H1 (cell line): ENCODE measurements at regions not wholly inside any gene's neighbourhood (a gene's known extent, or its start where the extent isn't known, plus 50 kb on each side); places are given as distances from the start of the nearest gene placed in this dataset.

Experiments used
- CTCF ChIA-PET: fragments of 300-600 bp; sonication (Branson Sonifier 250); formaldehyde crosslinking; loops from one replicate; lab custom pipeline; 2021; ENCODE audit not compliant: partially characterized antibody; lab: Charles Lee
- POLR2A ChIA-PET: fragments of 300-600 bp; sonication (Branson Sonifier 250); formaldehyde crosslinking; loops from one replicate; lab custom pipeline; 2021; ENCODE audit warnings: inconsistent platforms; ENCODE audit not compliant: partially characterized antibody; lab: Charles Lee
- DNase-seq, 2 experiments: peaks; one replicate each; pipeline versions ENCODE4 v3.0.0 to v3.0.0-alpha.2; 2010 to 2022; ENCODE audit warnings: low spot score in 2 of 2, low read depth in 1 of 2, mixed read lengths in 1 of 2
- FAIRE-seq: peaks from 2 replicates; lab custom pipeline; 2011; peaks lifted over from hg19 to GRCh38; lab: Jason Lieb, UNC
- H2AFZ ChIP-seq: 2 replicates; pipeline ENCODE4 v1.8.1; 2012; ENCODE audit warnings: low read length, inconsistent platforms
- H2AK5ac ChIP-seq: 2 replicates; pipeline ENCODE4 v1.6.1; 2013; ENCODE audit warnings: low read depth, low read length
- H2BK120ac ChIP-seq: replicated peaks from 2 replicates; pipeline ENCODE3; 2013; ENCODE audit warnings: low read depth, low read length, inconsistent platforms
- H2BK12ac ChIP-seq: 2 replicates; pipeline ENCODE4 v1.6.1; 2013; ENCODE audit warnings: low read depth, low read length
- H2BK15ac ChIP-seq: 2 replicates; pipeline ENCODE4 v1.6.1; 2013; ENCODE audit warnings: low read length
- H2BK20ac ChIP-seq: 2 replicates; pipeline ENCODE4 v1.6.1; 2013; ENCODE audit warnings: low read length
- H2BK5ac ChIP-seq: 2 replicates; pipeline ENCODE4 v1.6.1; 2013; ENCODE audit warnings: low read depth, low read length
- H3K14ac ChIP-seq: 2 replicates; pipeline ENCODE4 v1.6.1; 2013; ENCODE audit warnings: inconsistent platforms; ENCODE audit not compliant: insufficient read length
- H3K18ac ChIP-seq: 2 replicates; pipeline ENCODE4 v1.6.1; 2013; ENCODE audit warnings: low read length; ENCODE audit errors: extremely low read depth
- H3K23ac ChIP-seq: 2 replicates; pipeline ENCODE4 v1.6.1; 2013; ENCODE audit warnings: inconsistent platforms; ENCODE audit not compliant: insufficient read length
- H3K23me2 ChIP-seq: 2 replicates; pipeline ENCODE4 v1.6.1; 2013; ENCODE audit warnings: low read depth, low read length
- H3K27ac ChIP-seq: 2 replicates; pipeline ENCODE4 v1.6.1; 2011; ENCODE audit warnings: low read depth, low read length, inconsistent platforms
- H3K27me3 ChIP-seq, 4 experiments: replicated peaks in 1 of 4; 1 replicate in 1 of 4; 2 replicates in 3 of 4; pipeline versions ENCODE4 v1.6.1 to v1.8.1; 2011 to 2013; ENCODE audit warnings: low read length in 3 of 4, mild to moderate bottlenecking in 3 of 4, inconsistent platforms in 2 of 4, mixed read lengths in 2 of 4, moderate library complexity in 1 of 4; ENCODE audit not compliant: control insufficient read depth in 3 of 4, insufficient read depth in 3 of 4; ENCODE audit errors: extremely low read depth in 1 of 4
- H3K36me3 ChIP-seq, 4 experiments: 2 replicates each; pipeline versions ENCODE4 v1.6.1 to v1.8.1; 2011 to 2013; ENCODE audit warnings: mild to moderate bottlenecking in 4 of 4, low read length in 3 of 4, moderate library complexity in 2 of 4, control low read depth in 1 of 4, inconsistent platforms in 1 of 4; ENCODE audit not compliant: insufficient read depth in 4 of 4, control insufficient read depth in 2 of 4
- H3K4ac ChIP-seq: replicated peaks from 2 replicates; pipeline ENCODE3; 2013; ENCODE audit warnings: low read length, low read depth, mixed read lengths, inconsistent platforms; ENCODE audit not compliant: insufficient read length
- H3K4me1 ChIP-seq, 4 experiments: replicated peaks in 1 of 4; 1 replicate in 1 of 4; 2 replicates in 3 of 4; pipeline versions ENCODE4 v1.6.1 to v1.8.1; 2011 to 2013; ENCODE audit warnings: low read length in 3 of 4, inconsistent platforms in 2 of 4, mixed read lengths in 1 of 4; ENCODE audit not compliant: insufficient read depth in 4 of 4, control insufficient read depth in 3 of 4
- H3K4me2 ChIP-seq, 2 experiments: 2 replicates each; pipeline versions ENCODE4 v1.6.1 to v1.8.1; 2011 to 2013; ENCODE audit warnings: low read depth in 2 of 2, low read length in 2 of 2, control low read depth in 1 of 2, inconsistent platforms in 1 of 2, mild to moderate bottlenecking in 1 of 2; ENCODE audit not compliant: insufficient read depth in 1 of 2
- H3K4me3 ChIP-seq, 4 experiments: fragments of 200-600, 300-600 bp in 1 of 4; sonication (generic), shearing (Covaris generic), sonication (Bioruptor Twin) in 1 of 4; 2 replicates each; pipeline versions ENCODE4 v1.5.1 to v1.8.1; 2011 to 2016; ENCODE audit warnings: low read length in 4 of 4, low read depth in 3 of 4, control low read depth in 2 of 4, inconsistent platforms in 2 of 4, mild to moderate bottlenecking in 2 of 4, mixed read lengths in 1 of 4, moderate library complexity in 1 of 4; ENCODE audit not compliant: insufficient read depth in 2 of 4; ENCODE audit errors: extremely low read depth in 1 of 4
- H3K56ac ChIP-seq: replicated peaks from 2 replicates; pipeline ENCODE3; 2013; ENCODE audit warnings: low read depth, mild to moderate bottlenecking, mixed read lengths, low read length, inconsistent platforms; ENCODE audit not compliant: insufficient read length
- H3K79me1 ChIP-seq: 2 replicates; pipeline ENCODE4 v1.6.1; 2013; ENCODE audit warnings: low read depth, low read length, control low read depth
- H3K79me2 ChIP-seq, 2 experiments: 2 replicates each; pipeline versions ENCODE4 v1.6.1 to v1.8.1; 2012 to 2013; ENCODE audit warnings: low read length in 2 of 2, mild to moderate bottlenecking in 2 of 2, inconsistent platforms in 1 of 2; ENCODE audit not compliant: insufficient read depth in 2 of 2, control insufficient read depth in 1 of 2
- H3K9ac ChIP-seq, 4 experiments: replicated peaks in 1 of 4; 1 replicate in 1 of 4; 2 replicates in 3 of 4; pipeline versions ENCODE4 v1.6.1 to v1.8.1; 2011 to 2013; ENCODE audit warnings: low read depth in 3 of 4, low read length in 3 of 4, control low read depth in 2 of 4, mild to moderate bottlenecking in 2 of 4, moderate library complexity in 2 of 4, inconsistent platforms in 1 of 4; ENCODE audit errors: extremely low read depth in 1 of 4
- H3K9me3 ChIP-seq, 2 experiments: 2 replicates each; pipeline versions ENCODE4 v1.6.1 to v1.8.1; 2012 to 2013; ENCODE audit warnings: mild to moderate bottlenecking in 2 of 2, moderate library complexity in 2 of 2, control low read depth in 1 of 2, inconsistent platforms in 1 of 2, low read depth in 1 of 2, low read length in 1 of 2, mixed read lengths in 1 of 2; ENCODE audit not compliant: insufficient read depth in 2 of 2
- H4K20me1 ChIP-seq, 2 experiments: replicated peaks in 1 of 2; 2 replicates each; pipeline versions ENCODE3 to v1.8.1; 2011 to 2013; ENCODE audit warnings: inconsistent platforms in 2 of 2, low read length in 2 of 2, mild to moderate bottlenecking in 1 of 2; ENCODE audit not compliant: insufficient read depth in 2 of 2, control insufficient read depth in 1 of 2
- H4K5ac ChIP-seq: 2 replicates; pipeline ENCODE4 v1.6.1; 2013; ENCODE audit warnings: low read length, low read depth, mixed read lengths, inconsistent platforms; ENCODE audit not compliant: insufficient read length
- H4K8ac ChIP-seq: 2 replicates; pipeline ENCODE4 v1.8.0; 2013; ENCODE audit warnings: mild to moderate bottlenecking, moderate library complexity, low read length, inconsistent platforms; ENCODE audit not compliant: insufficient read depth; ENCODE audit errors: extremely low read depth
- H4K91ac ChIP-seq: replicated peaks from 2 replicates; pipeline ENCODE3; 2013; ENCODE audit warnings: low read length, mixed read lengths, inconsistent platforms; ENCODE audit not compliant: insufficient read length
- BACH1 ChIP-seq: IDR thresholded peaks from 2 replicates; pipeline ENCODE4 v1.6.1; 2012; ENCODE audit warnings: low read length, improper control_type of control experiment
- CBX8 ChIP-seq: fragments of 300-800, 300-1000 bp; sonication (generic); IDR thresholded peaks from 2 replicates; pipeline ENCODE4 v1.7.1; 2016; ENCODE audit warnings: low read depth, low read length, borderline replicate concordance
- CEBPB ChIP-seq: IDR thresholded peaks from 2 replicates; pipeline ENCODE4 v1.6.1; 2012; ENCODE audit warnings: low read depth, low read length
- GTF2F1 ChIP-seq: IDR thresholded peaks from 2 replicates; pipeline ENCODE4 v1.6.1; 2012; ENCODE audit warnings: low read depth, low read length, improper control_type of control experiment, borderline replicate concordance
- HDAC2 ChIP-seq, 2 experiments: fragments of 300-600 bp in 1 of 2; sonication (generic) in 1 of 2; IDR thresholded peaks; 2 replicates each; pipeline ENCODE4 v1.6.1; 2011 to 2012; ENCODE audit warnings: low read depth in 2 of 2, low read length in 2 of 2, mild to moderate bottlenecking in 2 of 2, moderate library complexity in 2 of 2, borderline replicate concordance in 1 of 2, inconsistent platforms in 1 of 2
- KDM1A ChIP-seq: fragments of 200-600, 300-600 bp; sonication (generic); IDR thresholded peaks from 2 replicates; pipeline ENCODE4 v1.7.1; 2016; ENCODE audit warnings: mild to moderate bottlenecking, low read length, borderline replicate concordance
- MAFK ChIP-seq: IDR thresholded peaks from 2 replicates; pipeline ENCODE4 v1.6.1; 2012; ENCODE audit warnings: low read depth, mild to moderate bottlenecking, improper control_type of control experiment, low read length
- NRF1 ChIP-seq: IDR thresholded peaks from 2 replicates; pipeline ENCODE4 v1.6.1; 2011; ENCODE audit warnings: mild to moderate bottlenecking, low read depth, low read length, improper control_type of control experiment
- POU5F1 ChIP-seq: IDR thresholded peaks from 2 replicates; pipeline ENCODE4 v1.6.1; 2011; ENCODE audit warnings: low read depth, mild to moderate bottlenecking, low read length, moderate library complexity
- RAD21 ChIP-seq, 2 experiments: IDR thresholded peaks in 1 of 2; conservative IDR thresholded peaks in 1 of 2; 2 replicates each; pipeline ENCODE4 v1.6.1; 2011; ENCODE audit warnings: low read depth in 2 of 2, low read length in 2 of 2, improper control_type of control experiment in 1 of 2, inconsistent platforms in 1 of 2, mild to moderate bottlenecking in 1 of 2, moderate library complexity in 1 of 2
- SIX5 ChIP-seq: IDR thresholded peaks from 2 replicates; pipeline ENCODE4 v1.6.1; 2011; ENCODE audit warnings: mild to moderate bottlenecking, low read depth, low read length
- SP4 ChIP-seq: IDR thresholded peaks from 2 replicates; pipeline ENCODE4 v1.6.1; 2012; ENCODE audit warnings: low read length, inconsistent platforms
- TEAD4 ChIP-seq: IDR thresholded peaks from 2 replicates; pipeline ENCODE4 v1.6.1; 2012; ENCODE audit warnings: low read depth, low read length, inconsistent platforms, mixed read lengths
- WGBS, 2 experiments: shearing (Covaris generic) in 1 of 2; methylation state at CpG; one replicate each; pipeline versions ENCODE4 v1.1.6 to v1.1.7; 2013 to 2015; ENCODE audit warnings: low lambda C conversion rate in 2 of 2, mixed read lengths in 2 of 2, inconsistent platforms in 1 of 2, low coverage in 1 of 2, missing lambda C conversion rate in 1 of 2; ENCODE audit not compliant: insufficient replicate concordance in 2 of 2, insufficient coverage in 1 of 2, insufficient read length in 1 of 2; ENCODE audit errors: extremely low coverage in 1 of 2, missing lambda C conversion rate in 1 of 2; 5-methylcytosine and 5-hydroxymethylcytosine counted together
- TF ChIP-seq, protein P1 (sequence below): IDR thresholded peaks from 2 replicates; pipeline ENCODE4 v1.6.1; 2012; ENCODE audit warnings: inconsistent platforms

DNA sequence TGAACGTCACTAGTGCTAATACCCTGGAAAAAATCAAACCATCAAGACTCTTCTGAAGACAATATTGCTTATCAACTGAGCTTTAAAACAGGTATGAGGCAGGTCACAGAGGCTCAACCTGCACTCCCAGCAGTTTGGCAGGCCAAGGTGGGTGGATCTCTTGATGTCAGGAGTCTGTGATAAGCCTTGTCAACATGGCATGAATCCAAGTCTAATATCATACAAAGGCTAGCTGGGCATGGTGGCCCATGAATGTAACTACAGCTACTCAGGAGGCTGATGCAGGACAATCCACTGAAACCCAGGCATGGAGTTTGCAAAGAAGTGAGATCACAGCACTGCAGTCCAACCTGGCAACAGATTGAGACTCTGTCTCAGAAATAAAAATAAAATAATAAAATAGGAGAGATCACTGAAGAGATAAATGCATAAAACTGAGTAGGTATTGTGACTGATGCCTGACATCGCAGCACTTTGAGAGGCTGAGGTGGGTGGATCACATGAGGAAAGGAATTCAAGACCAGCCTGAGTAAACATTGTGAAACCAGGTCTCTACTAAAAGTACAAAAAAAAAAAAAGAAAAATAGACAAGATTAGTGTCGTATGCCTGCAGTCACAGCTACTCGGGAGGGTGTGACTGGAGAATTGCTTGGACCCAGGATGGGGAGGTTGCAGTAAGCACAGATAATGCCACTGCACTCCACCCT is 555.9 kb upstream of the TSPY4 start:
- FAIRE-seq (no peak), DNase-seq (no peak)
- 85% methylated on average over 4 of the region's 4 CpGs; no CpG with 5 or more reads in 1 of the 2 experiments for WGBS, 2 experiments
- Histone ChIP-seq H3K18ac (no peak overlapping the region), H2BK20ac (no peak overlapping the region), H3K56ac (no peak overlapping the region), H2BK120ac (no peak overlapping the region), H4K91ac (no peak overlapping the region), H3K23ac (no peak overlapping the region), H3K4ac (no peak overlapping the region), H4K8ac (no peak overlapping the region), H3K79me2 (no peaks in the 10 kb centered on the region), H4K5ac (no peak overlapping the region), H3K14ac (no peak overlapping the region), H3K79me1 (no peaks in the 10 kb centered on the region), H2AK5ac (no peak overlapping the region), H3K4me2 (no peak overlapping the region), H3K27ac (no peak overlapping the region), H3K4me3 (no peak overlapping the region), H2BK15ac (no peak overlapping the region), H3K23me2 (no peaks in the 10 kb centered on the region), H3K9me3 (peaks cover 9 to 33% of the 10 kb centered on the region in 2 experiments; a peak in 3 of 4 replicates), H2AFZ (no peak overlapping the region), H3K9ac (no peak overlapping the region), H3K4me1 (no peaks in the 10 kb centered on the region), H3K27me3 (no peaks in the 10 kb centered on the region), H2BK12ac (no peak overlapping the region), H3K36me3 (no peaks in the 10 kb centered on the region), H2BK5ac (no peak overlapping the region), H4K20me1 (no peaks in the 10 kb centered on the region)
- ChIA-PET POLR2A (no interaction called here), CTCF (no interaction called here)
- TF ChIP-seq NRF1 (no peak), KDM1A (no peak), GTF2F1 (no peak), SIX5 (no peak), TEAD4 (no peak), MAFK (no peak), POU5F1 (no peak), HDAC2 (IDR thresholded peaks at IDR 0.05; ENCODE audit: borderline replicate concordance in 1 of 2, low read depth in 2 of 2, low read length in 2 of 2) (no peak), CBX8 (no peak), RAD21 (IDR thresholded peaks at IDR 0.05 in 1 of 2, conservative IDR thresholded peaks at IDR 0.05 in 1 of 2; ENCODE audit: low read depth in 2 of 2, low read length in 2 of 2) (no peak), SP4 (no peak), BACH1 (no peak), CEBPB (no peak)
- TF ChIP-seq, protein P1, sequence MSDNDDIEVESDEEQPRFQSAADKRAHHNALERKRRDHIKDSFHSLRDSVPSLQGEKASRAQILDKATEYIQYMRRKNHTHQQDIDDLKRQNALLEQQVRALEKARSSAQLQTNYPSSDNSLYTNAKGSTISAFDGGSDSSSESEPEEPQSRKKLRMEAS, result no peak
